ENCODE measurements at regions not wholly inside any gene's neighbourhood (a gene's known extent, or its start where the extent isn't known, plus 50 kb on each side); places are given as distances from the start of the nearest gene placed in this dataset.
"Not testable (repeated sequence)": the region's sequence is repeated elsewhere in the genome, so short reads cannot be mapped to it uniquely, and the experiment has no call there.

- no peak for TF ChIP-seq ATF2 (IDR thresholded peaks at IDR 0.05; ENCODE audit: low read length)
- no peak for TF ChIP-seq POLR2A (IDR thresholded peaks at IDR 0.05; ENCODE audit: control extremely low read depth in 1 of 2, low read depth in 2 of 2, low read length in 2 of 2)
- TF ChIP-seq JUND (IDR thresholded peaks at IDR 0.05; ENCODE audit: low read length): no peak
Measured at GRCh38 chr6:148635070-148635743, 111.6 kb upstream of the UST start (continued).

GRCh38 chr6:148641836-148642235 is 105.0 kb upstream of the UST start:
- H2BK12ac ChIP-seq (ENCODE audit: low read depth, low read length); H3K56ac ChIP-seq (replicated peaks; ENCODE audit: insufficient read length, low read depth, low read length); H3K23ac ChIP-seq (ENCODE audit: insufficient read length); H3K23me2 ChIP-seq (ENCODE audit: low read depth, low read length); H3K18ac ChIP-seq (ENCODE audit: extremely low read depth, low read length); H3K4me1 ChIP-seq (replicated peaks in 1 of 4; ENCODE audit: control insufficient read depth in 3 of 4, insufficient read depth in 4 of 4, low read length in 3 of 4); H3K4ac ChIP-seq (replicated peaks; ENCODE audit: insufficient read length, low read depth, low read length); H3K36me3 ChIP-seq (ENCODE audit: control insufficient read depth in 2 of 4, insufficient read depth in 4 of 4, low read length in 3 of 4); H4K91ac ChIP-seq (replicated peaks; ENCODE audit: insufficient read length, low read length); H2BK5ac ChIP-seq (ENCODE audit: low read depth, low read length); H4K5ac ChIP-seq (ENCODE audit: insufficient read length, low read depth, low read length); H3K27me3 ChIP-seq (replicated peaks in 1 of 4; ENCODE audit: control insufficient read depth in 3 of 4, extremely low read depth in 1 of 4, insufficient read depth in 3 of 4, low read length in 3 of 4); H2AK5ac ChIP-seq (ENCODE audit: low read depth, low read length); H4K8ac ChIP-seq (ENCODE audit: extremely low read depth, insufficient read depth, low read length); H3K9ac ChIP-seq (replicated peaks in 1 of 4; ENCODE audit: extremely low read depth in 1 of 4, low read depth in 3 of 4, low read length in 3 of 4); POLR2A ChIA-PET (ENCODE audit: partially characterized antibody); H3K79me1 ChIP-seq (ENCODE audit: low read depth, low read length); H2AFZ ChIP-seq (ENCODE audit: low read length); DNase-seq (ENCODE audit: low read depth in 1 of 2, low spot score in 2 of 2); FAIRE-seq; H2BK120ac ChIP-seq (replicated peaks; ENCODE audit: low read depth, low read length); CTCF ChIA-PET (ENCODE audit: partially characterized antibody); H3K27ac ChIP-seq (ENCODE audit: low read depth, low read length); H4K20me1 ChIP-seq (replicated peaks in 1 of 2; ENCODE audit: control insufficient read depth in 1 of 2, insufficient read depth in 2 of 2, low read length in 2 of 2); H3K79me2 ChIP-seq (ENCODE audit: control insufficient read depth in 1 of 2, insufficient read depth in 2 of 2, low read length in 2 of 2); H3K4me3 ChIP-seq (ENCODE audit: extremely low read depth in 1 of 4, insufficient read depth in 2 of 4, low read depth in 3 of 4, low read length in 4 of 4); H3K9me3 ChIP-seq (ENCODE audit: insufficient read depth in 2 of 2, low read depth in 1 of 2, low read length in 1 of 2); H3K14ac ChIP-seq (ENCODE audit: insufficient read length); H3K4me2 ChIP-seq (ENCODE audit: insufficient read depth in 1 of 2, low read depth in 2 of 2, low read length in 2 of 2); H2BK15ac ChIP-seq (ENCODE audit: low read length); H2BK20ac ChIP-seq (ENCODE audit: low read length): not testable (repeated sequence)
- WGBS, 2 experiments (ENCODE audit: extremely low coverage in 1 of 2, insufficient coverage in 1 of 2, insufficient read length in 1 of 2, insufficient replicate concordance in 2 of 2, low coverage in 1 of 2, low lambda C conversion rate in 2 of 2, missing lambda C conversion rate in 1 of 2): 90% methylated on average over 8 of the region's 8 CpGs; no CpG with 5 or more reads in 1 of the 2 experiments

Data from H1 (cell line).